DND-41 (cell line): ENCODE measurements at regions not wholly inside any gene's neighbourhood (a gene's known extent, or its start where the extent isn't known, plus 50 kb on each side); places are given as distances from the start of the nearest gene placed in this dataset.

Experiments
- CTCF ChIP-seq: IDR thresholded peaks from 2 replicates; pipeline ENCODE4 v1.5.1; 2012; ENCODE audit warnings: borderline replicate concordance, low read length, moderate library complexity, mild to moderate bottlenecking; ENCODE audit not compliant: poor library complexity, severe bottlenecking; ENCODE audit errors: extremely low read depth
- EZH2 ChIP-seq: IDR thresholded peaks from 3 replicates; pipeline ENCODE4 v1.6.1; 2012; ENCODE audit warnings: borderline replicate concordance, low read depth, mild to moderate bottlenecking, moderate library complexity, low read length, inconsistent platforms; ENCODE audit not compliant: severe bottlenecking

GRCh38 chr5:85159395-85159794, 774.7 kb upstream of the EDIL3 start:
- TF ChIP-seq CTCF (no peak), EZH2 (no peak)
